ENCODE measurements at regions not wholly inside any gene's neighbourhood (a gene's known extent, or its start where the extent isn't known, plus 50 kb on each side); places are given as distances from the start of the nearest gene placed in this dataset.
A peak's percentile ranks its signal among the peaks of the same experiment; 100 is the strongest.

- Histone ChIP-seq H2AFZ (ENCODE audit: low read length) (no peak overlapping the region), H3K4me2 (ENCODE audit: low read depth, low read length) (no peak overlapping the region), H3K4me1 (ENCODE audit: insufficient read depth, low read length) (no peaks in the 10 kb centered on the region), H3K36me3 (replicated peaks in 1 of 2; ENCODE audit: control insufficient read depth in 1 of 2, insufficient read depth in 2 of 2, low read length in 2 of 2) (no peaks in the 10 kb centered on the region), H3K9me3 (ENCODE audit: low read length) (peaks cover 9% of the 10 kb centered on the region), H4K20me1 (ENCODE audit: insufficient read depth, low read length) (no peaks in the 10 kb centered on the region), H3K79me2 (ENCODE audit: insufficient read depth, low read length) (no peaks in the 10 kb centered on the region), H3K27ac (ENCODE audit: extremely low read length, insufficient read depth, low read length) (no peak overlapping the region), H3K27me3 (ENCODE audit: control insufficient read depth in 1 of 2, insufficient read depth in 2 of 2, low read length in 2 of 2) (no peaks in the 10 kb centered on the region), H3K9ac (ENCODE audit: insufficient read depth, low read depth, low read length) (no peak overlapping the region), H3K4me3 (replicated peaks in 1 of 3; ENCODE audit: insufficient read depth in 1 of 3, low read depth in 2 of 3, low read length in 3 of 3) (no peak overlapping the region)
- intact Hi-C loops (cut with micrococcal nuclease; ENCODE audit: unreplicated experiment) (no loop called here), in situ Hi-C loops (cut with HindIII; ENCODE audit: extremely low pct_ligation_motif_present, low pct_unique_long_range_greater_than_20kb) (no loop called here)
- ChIA-PET POLR2A (interaction anchor here (0.6 kb wide), 1 partner anchor 37 kb away, joined by 3 read pairs; no protein-coding TSS in a partner anchor), CTCF (ENCODE audit: low intra/inter-chr PET ratio, low total read pairs) (no interaction called here)
- BruUV-seq (replicated peaks): no TSS peak
- FAIRE-seq: no peak
- 49% methylated on average over 13 of the region's 32 CpGs for WGBS (ENCODE audit: low lambda C conversion rate)
- TF ChIP-seq FOSL1 (CRISPR knock-in tag; IDR thresholded peaks at IDR 0.05; ENCODE audit: borderline replicate concordance) (peak; percentile 41; the same call in 1 of the 2 replicates), MIER3 (CRISPR knock-in tag; IDR thresholded peaks at IDR 0.05; ENCODE audit: borderline replicate concordance) (no peak), MBNL3 (CRISPR knock-in tag; conservative IDR thresholded peaks at IDR 0.05) (no peak), CREB1 (IDR thresholded peaks at IDR 0.05) (peak; percentile 25; the same call in 1 of the 2 replicates), CREB1 (CRISPR knock-in tag; IDR thresholded peaks at IDR 0.05) (no peak), RBFOX2 (IDR thresholded peaks at IDR 0.05; ENCODE audit: low read depth, low read length) (no peak), HMGXB3 (CRISPR knock-in tag; IDR thresholded peaks at IDR 0.05; ENCODE audit: borderline replicate concordance) (no peak), ZNF7 (CRISPR knock-in tag; IDR thresholded peaks at IDR 0.05) (no peak), FOSL2 (CRISPR knock-in tag; IDR thresholded peaks at IDR 0.05) (peak; percentile 84), ZNF564 (CRISPR knock-in tag; IDR thresholded peaks at IDR 0.05) (no peak)
- TF ChIP-seq, protein P1, sequence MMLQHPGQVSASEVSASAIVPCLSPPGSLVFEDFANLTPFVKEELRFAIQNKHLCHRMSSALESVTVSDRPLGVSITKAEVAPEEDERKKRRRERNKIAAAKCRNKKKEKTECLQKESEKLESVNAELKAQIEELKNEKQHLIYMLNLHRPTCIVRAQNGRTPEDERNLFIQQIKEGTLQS (CRISPR knock-in tag; IDR thresholded peaks at IDR 0.05): 0 out of 2 replicates have a peak, but pooled peaks have one; percentile 21
- ATAC-seq: peak; percentile 46; the same call in 2 of the 3 replicates
- DNase-seq (ENCODE audit: low spot score): peak; percentile 25
Measured at GRCh38 chr14:97180304-97181200, 383.4 kb downstream of the VRK1 start.

Measured in HepG2 (cell line).